GM21528 (cell line): ENCODE measurements at regions not wholly inside any gene's neighbourhood (a gene's known extent, or its start where the extent isn't known, plus 50 kb on each side); places are given as distances from the start of the nearest gene placed in this dataset.

Experiments
- ATAC-seq: cut with Tn5 transposase; IDR thresholded peaks from one replicate; pipeline ENCODE4 v1.9.1; 2021; ENCODE audit warnings: mild to moderate bottlenecking, moderate library complexity; ENCODE audit not compliant: unreplicated experiment, low FRiP score

DNA sequence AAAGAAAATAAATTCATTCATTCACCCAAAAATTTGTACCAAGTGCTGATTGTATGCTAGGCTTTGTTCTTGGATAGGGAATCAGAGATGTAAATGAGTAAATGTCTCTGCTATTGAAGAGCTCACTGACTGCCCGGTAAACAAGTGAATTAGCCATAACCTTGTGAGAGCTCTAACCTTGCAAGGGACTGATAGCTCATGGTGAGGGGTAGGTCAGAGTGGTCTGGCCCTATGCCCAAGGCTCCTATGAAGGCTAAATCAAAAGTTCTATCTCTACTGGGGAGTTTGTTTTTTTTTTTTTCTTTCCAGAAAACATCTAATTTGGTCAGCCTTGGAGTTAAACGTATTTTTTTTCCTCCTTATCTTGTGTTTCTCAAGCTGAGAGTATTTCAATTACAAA, 172.8 kb upstream of the CDH11 start:
- ATAC-seq: no peak

- no peak for ATAC-seq
Measured at GRCh38 chr16:65294165-65294564, 172.3 kb upstream of the CDH11 start.

- ATAC-seq: no peak
Measured at GRCh38 chr16:65289022-65289421, 167.2 kb upstream of the CDH11 start.

DNA sequence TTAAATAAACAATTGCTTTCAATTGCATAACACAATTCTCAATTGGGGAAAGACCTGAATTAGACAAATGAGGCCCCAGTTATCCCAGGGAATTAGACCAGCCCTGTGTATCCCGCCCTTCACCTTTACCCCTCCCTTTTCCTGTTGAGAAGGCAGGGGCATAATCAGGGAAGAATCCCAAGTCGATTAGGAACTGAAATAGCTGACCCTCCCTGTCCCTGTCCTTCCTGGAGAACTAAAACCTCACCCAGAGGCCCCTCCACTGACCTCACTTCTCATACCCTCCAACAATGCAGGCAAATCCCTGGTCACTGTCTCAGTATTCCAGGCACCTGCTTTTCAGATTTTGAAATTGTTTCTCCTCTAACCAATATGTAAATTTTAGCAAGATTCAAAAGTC, 165.4 kb upstream of the CDH11 start:
- ATAC-seq: no peak

DNA sequence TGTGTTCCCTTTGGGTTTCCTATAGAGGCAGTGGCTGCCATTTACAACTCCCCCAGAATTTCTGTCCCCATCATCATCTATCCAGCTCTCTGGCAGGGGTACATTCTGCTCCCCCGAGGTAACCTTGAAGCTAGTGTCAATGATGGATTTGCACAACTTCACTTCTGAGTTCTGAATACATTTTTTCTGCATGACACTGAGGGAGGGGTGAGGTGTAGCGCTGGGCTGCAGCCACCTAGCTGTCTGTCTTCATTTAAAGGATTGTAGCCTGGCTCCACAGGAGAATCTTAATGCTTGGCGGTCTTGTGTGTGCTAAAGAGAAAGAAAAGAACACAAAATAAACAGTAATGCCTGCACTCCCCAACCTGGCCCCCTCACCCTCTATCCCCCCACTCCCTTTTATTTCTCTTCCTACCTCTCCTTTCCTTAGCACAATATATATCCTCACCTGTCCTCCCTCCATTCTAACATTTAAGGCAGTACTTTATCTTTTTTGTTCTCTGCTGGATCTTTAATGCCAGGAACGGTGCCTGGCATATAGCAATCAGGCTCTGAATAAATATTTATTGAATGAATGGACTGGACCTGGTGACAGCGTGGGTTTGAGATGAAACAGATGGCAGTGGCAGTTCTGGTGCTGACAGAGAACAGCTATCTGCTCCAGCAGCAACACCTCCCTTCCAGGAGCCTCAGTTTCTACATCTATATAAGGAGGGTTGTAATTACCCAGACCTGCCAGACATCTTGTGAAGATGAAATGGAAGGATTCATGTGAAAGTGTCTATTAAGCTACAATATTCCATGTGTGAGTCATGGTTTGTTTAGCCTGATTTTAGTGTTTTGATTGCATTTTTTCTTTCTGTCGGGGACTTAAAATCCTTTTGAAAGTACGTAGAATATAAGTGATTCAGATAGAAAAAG, 163.5 kb upstream of the CDH11 start:
- no peak for ATAC-seq

DNA sequence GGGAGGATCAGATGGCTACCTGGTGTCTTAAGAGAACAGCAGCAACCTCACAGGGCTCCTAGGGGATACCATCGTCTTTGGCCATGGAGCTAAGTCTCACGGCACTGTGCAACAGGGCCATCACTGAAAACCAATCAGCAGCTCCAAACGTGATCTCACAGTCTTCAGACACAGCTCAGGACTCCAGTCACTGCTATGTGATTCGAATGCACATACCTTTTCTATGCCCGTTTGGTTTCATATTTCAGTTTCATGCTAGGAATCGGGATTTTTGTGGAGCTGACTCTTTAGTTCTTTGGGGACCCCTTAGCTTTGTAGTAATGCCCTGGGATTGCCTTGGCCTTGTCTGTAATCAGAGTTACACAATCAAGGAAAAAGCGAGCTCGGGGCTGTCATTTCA, 162.8 kb upstream of the CDH11 start:
- no peak for ATAC-seq

GRCh38 chr16:65283181-65283651, 161.4 kb upstream of the CDH11 start:
- ATAC-seq: no peak

DNA sequence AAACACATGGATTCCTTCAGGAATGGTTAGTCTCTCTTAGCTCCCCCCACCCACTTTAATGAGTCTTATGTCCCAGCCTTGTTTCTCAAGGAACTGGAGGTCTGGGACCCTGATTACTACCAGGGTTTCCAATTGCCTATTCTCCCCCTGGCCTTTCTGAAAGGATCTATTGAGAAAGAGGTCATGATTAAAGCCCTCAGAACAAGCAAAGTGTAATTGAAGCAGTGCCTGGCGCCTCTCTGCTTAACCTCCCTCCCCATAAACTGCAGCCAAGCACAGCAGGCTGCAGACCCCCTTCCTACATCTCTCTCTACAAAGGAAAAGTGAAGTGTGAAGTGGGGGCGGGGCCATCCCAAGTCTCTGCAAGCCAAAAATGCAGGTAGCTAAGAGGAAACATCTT, 159.7 kb upstream of the CDH11 start:
- no peak for ATAC-seq

- no peak for ATAC-seq
Measured at GRCh38 chr16:65280845-65281512, 159.1 kb upstream of the CDH11 start.

DNA sequence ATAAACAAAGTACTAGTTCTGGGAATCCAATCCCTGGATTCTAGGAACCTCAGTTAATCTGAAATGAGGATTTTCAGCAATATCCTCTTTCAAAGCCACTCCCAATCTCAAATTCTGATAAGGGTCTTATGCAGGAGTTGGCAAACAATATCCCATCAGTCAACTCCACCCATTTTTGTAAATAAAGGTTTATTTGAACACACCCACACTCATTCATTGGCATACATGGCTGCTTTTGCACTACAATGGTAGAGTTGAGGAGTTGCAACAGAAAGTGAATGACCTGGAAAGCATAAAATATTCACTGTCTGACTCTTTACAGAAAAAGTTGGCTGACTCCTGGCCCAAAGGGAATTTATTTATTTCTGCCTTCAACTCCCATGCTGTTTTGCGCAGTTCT, 157.7 kb upstream of the CDH11 start:
- no peak for ATAC-seq

DNA sequence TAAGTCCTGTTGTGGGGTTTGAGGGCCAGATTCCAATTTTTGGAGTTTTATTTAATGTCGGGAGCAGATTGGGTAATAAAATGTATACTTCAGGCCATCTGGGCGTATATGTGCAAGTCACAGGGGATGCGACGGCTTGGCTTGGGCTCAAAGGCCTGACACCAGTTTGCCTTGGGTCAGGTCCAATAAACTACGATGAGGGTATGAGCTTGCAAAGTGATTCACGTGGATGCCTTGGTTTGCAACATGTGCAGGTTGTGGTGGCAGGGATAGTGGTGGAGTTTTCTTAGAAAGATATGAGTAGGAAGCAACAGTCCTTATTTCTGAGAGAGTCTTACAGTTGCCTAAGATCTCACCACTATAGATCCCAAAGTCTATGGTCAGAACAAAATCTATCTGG, 157.0 kb upstream of the CDH11 start:
- no peak for ATAC-seq

GRCh38 chr16:65274566-65274965, 152.7 kb upstream of the CDH11 start:
- ATAC-seq: no peak

DNA sequence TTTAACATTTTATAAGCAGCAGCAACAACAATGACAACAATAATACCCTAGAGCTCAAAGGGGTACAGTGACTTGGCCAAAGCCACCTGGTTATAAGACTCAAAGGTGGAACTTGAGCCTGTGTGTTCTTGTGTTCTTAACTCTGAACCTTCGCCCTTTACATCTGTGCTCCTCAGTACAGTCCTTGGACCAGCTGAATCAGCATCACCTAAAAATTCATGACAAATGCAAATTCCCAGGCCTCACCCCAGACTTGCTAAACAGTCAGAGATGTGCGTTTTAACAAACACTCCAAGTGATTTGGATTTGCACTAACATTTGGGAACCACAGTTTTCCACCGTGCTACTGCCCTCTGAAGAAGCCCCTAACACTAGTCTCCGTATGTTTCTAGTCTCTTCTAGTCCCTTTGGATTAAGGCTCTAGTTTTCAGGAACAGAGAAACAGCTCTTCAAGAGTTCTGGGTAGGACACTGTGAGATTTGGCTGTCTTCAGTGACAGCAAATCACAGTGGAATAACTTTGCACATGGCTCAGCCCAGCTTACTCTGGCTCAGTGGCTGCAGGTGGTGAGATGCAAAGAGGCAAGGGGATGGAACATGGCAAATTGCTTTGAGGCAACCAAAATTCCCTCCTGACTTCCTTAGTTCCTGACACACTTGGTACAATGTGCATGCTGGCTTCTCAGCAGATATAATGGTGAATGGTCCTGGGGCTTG, 151.0 kb upstream of the CDH11 start:
- no peak for ATAC-seq

DNA sequence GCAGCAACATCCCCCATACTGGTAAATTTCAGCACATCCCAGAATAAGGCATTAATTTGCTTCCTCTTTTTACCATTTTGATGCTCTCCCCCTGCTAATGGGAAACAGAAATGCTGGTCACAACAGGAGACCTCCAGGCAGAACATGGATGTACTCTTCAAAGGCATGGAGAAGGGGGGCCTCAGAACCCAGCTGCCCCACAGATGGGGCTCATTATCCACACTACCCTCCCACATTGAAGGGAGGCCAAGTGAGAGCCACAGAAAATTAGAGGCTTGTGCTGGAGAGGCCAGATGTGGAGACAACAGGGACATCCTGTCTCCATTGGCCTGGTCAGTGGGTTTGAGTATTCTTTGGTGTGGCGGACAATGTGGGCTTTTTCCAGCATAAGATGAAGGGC, 150.1 kb upstream of the CDH11 start:
- no peak for ATAC-seq

- ATAC-seq: no peak
Measured at GRCh38 chr16:65268331-65268730, 146.5 kb upstream of the CDH11 start.

GRCh38 chr16:65263896-65264295, 142.0 kb upstream of the CDH11 start:
- ATAC-seq: no peak

GRCh38 chr16:65260746-65261145, 138.9 kb upstream of the CDH11 start:
- no peak for ATAC-seq

- ATAC-seq: no peak
Measured at GRCh38 chr16:65254144-65254543, 132.3 kb upstream of the CDH11 start.

GRCh38 chr16:65249768-65250167, 127.9 kb upstream of the CDH11 start:
- no peak for ATAC-seq

- no peak for ATAC-seq
Measured at GRCh38 chr16:65244787-65245186, 122.9 kb upstream of the CDH11 start.
